ENCODE measurements at regions not wholly inside any gene's neighbourhood (a gene's known extent, or its start where the extent isn't known, plus 50 kb on each side); places are given as distances from the start of the nearest gene placed in this dataset.
A peak's percentile ranks its signal among the peaks of the same experiment; 100 is the strongest.
"Not testable (repeated sequence)": the region's sequence is repeated elsewhere in the genome, so short reads cannot be mapped to it uniquely, and the experiment has no call there.

GRCh38 chr7:53238021-53238605 lies 202.7 kb downstream of the POM121L12 start:
- DNase-seq (ENCODE audit: low spot score), result no peak

GRCh38 chr7:53239151-53239550 lies 203.7 kb downstream of the POM121L12 start:
- DNase-seq (ENCODE audit: low spot score), result not testable (repeated sequence)

- no peak for DNase-seq (ENCODE audit: low spot score)
Observed at GRCh38 chr7:53245721-53246120, 210.3 kb downstream of the POM121L12 start.

GRCh38 chr7:53246957-53247356 lies 211.5 kb downstream of the POM121L12 start:
- no peak for DNase-seq (ENCODE audit: low spot score)

GRCh38 chr7:53252539-53252938 lies 217.1 kb downstream of the POM121L12 start:
- DNase-seq (ENCODE audit: low spot score), result no peak

GRCh38 chr7:53272081-53272480 lies 236.6 kb downstream of the POM121L12 start:
- DNase-seq (ENCODE audit: low spot score), result no peak

GRCh38 chr7:53281312-53281711 lies 245.9 kb downstream of the POM121L12 start:
- DNase-seq (ENCODE audit: low spot score), result no peak

- DNase-seq (ENCODE audit: low spot score), result no peak
Observed at GRCh38 chr7:53292341-53292740, 256.9 kb downstream of the POM121L12 start.

- DNase-seq (ENCODE audit: low spot score), result no peak
Observed at GRCh38 chr7:53302496-53303246, 267.2 kb downstream of the POM121L12 start.

- DNase-seq (ENCODE audit: low spot score), result no peak
Observed at GRCh38 chr7:53303781-53304180, 268.3 kb downstream of the POM121L12 start.

- no peak for DNase-seq (ENCODE audit: low spot score)
Observed at GRCh38 chr7:53306846-53307245, 271.4 kb downstream of the POM121L12 start.

- DNase-seq (ENCODE audit: low spot score), result no peak
Observed at GRCh38 chr7:53311205-53311604, 275.8 kb downstream of the POM121L12 start.

GRCh38 chr7:53315981-53316380 lies 280.5 kb downstream of the POM121L12 start:
- peak; percentile 75 for DNase-seq (ENCODE audit: low spot score)

- DNase-seq (ENCODE audit: low spot score), result no peak
Observed at GRCh38 chr7:53318566-53318965, 283.1 kb downstream of the POM121L12 start.

GRCh38 chr7:53325061-53325460 lies 289.6 kb downstream of the POM121L12 start:
- DNase-seq (ENCODE audit: low spot score), result no peak

GRCh38 chr7:53326634-53327033 lies 291.2 kb downstream of the POM121L12 start:
- no peak for DNase-seq (ENCODE audit: low spot score)

- no peak for DNase-seq (ENCODE audit: low spot score)
Observed at GRCh38 chr7:53336105-53336668, 300.8 kb downstream of the POM121L12 start.

- no peak for DNase-seq (ENCODE audit: low spot score)
Observed at GRCh38 chr7:53340220-53340619, 304.8 kb downstream of the POM121L12 start.

- peak; percentile 54 for DNase-seq (ENCODE audit: low spot score)
Observed at GRCh38 chr7:53350241-53350640, 314.8 kb downstream of the POM121L12 start.

- DNase-seq (ENCODE audit: low spot score), result peak; percentile 73
Observed at GRCh38 chr7:53351681-53352080, 316.2 kb downstream of the POM121L12 start.

- no peak for DNase-seq (ENCODE audit: low spot score)
Observed at GRCh38 chr7:53358269-53358668, 322.8 kb downstream of the POM121L12 start.

- peak; percentile 90 for DNase-seq (ENCODE audit: low spot score)
Observed at GRCh38 chr7:53383131-53383530, 347.7 kb downstream of the POM121L12 start.

- DNase-seq (ENCODE audit: low spot score), result not testable (repeated sequence)
Observed at GRCh38 chr7:53385239-53385638, 349.8 kb downstream of the POM121L12 start.

Data from kidney tubule cell (primary cell).